ENCODE measurements at regions not wholly inside any gene's neighbourhood (a gene's known extent, or its start where the extent isn't known, plus 50 kb on each side); places are given as distances from the start of the nearest gene placed in this dataset.

DNA sequence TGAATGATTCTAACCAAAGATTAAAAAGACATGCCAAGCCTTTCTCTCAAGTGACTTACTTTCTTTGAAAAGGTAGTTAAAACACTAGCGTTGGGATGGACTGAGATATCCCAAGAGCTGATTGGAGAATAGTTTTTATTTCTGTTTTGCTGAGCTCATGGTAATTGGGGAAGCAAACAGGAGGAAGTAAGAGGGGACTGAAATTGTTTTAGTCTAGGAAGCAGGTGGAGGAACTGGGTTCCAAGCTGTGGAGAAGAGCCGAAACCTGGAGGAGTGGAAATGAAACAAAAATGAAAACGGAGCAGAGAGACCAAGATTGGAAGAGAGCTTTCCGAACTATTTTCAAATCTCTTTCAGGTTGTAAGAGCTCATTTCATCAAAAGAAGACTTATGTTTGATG is 59.9 kb upstream of the TENT5A start:
- H2AFZ ChIP-seq (ENCODE audit: low read length): no peak overlapping the region
- H3K27me3 Mint-ChIP-seq (ENCODE audit: low read depth): no peaks in the 10 kb centered on the region
- H3K27ac Mint-ChIP-seq: peak overlapping the region in 1 of 3 experiments; percentile 62; a peak in 1 of 7 replicates
- no peaks in the 10 kb centered on the region for H3K36me3 Mint-ChIP-seq (ENCODE audit: insufficient read depth in 1 of 3, low read depth in 3 of 3)
- no peaks in the 10 kb centered on the region for H3K9me3 Mint-ChIP-seq
- no peaks in the 10 kb centered on the region for H3K79me1 ChIP-seq (ENCODE audit: insufficient read depth, low read depth, low read length, poor library complexity, severe bottlenecking)
- no peak overlapping the region for H3K18ac ChIP-seq (ENCODE audit: insufficient read length, low read depth, low read length)
- no peaks in the 10 kb centered on the region for H3K27me3 ChIP-seq (ENCODE audit: insufficient read depth, low read length)
- no peak overlapping the region for H2AK5ac ChIP-seq (ENCODE audit: insufficient read length, low read length)
- H2BK20ac ChIP-seq (ENCODE audit: low read depth, low read length, poor library complexity, severe bottlenecking): no peak overlapping the region
- no peak overlapping the region for H3K56ac ChIP-seq (ENCODE audit: insufficient read length, low read depth, low read length)
- no peak overlapping the region for H2BK15ac ChIP-seq (ENCODE audit: low read depth, low read length)
- no peak overlapping the region for H2BK5ac ChIP-seq (ENCODE audit: insufficient read length, low read length)
- no CpG with 5 or more reads among the region's 4 CpGs for WGBS (ENCODE audit: extremely low coverage, insufficient read length, low lambda C conversion rate)
- no peaks in the 10 kb centered on the region for H3K4me1 Mint-ChIP-seq
- no peaks in the 10 kb centered on the region for H3K79me2 ChIP-seq (ENCODE audit: insufficient read depth, low read length)
- no peak overlapping the region for H2BK12ac ChIP-seq (ENCODE audit: insufficient read length, low read depth, low read length)
- H3T11ph ChIP-seq (ENCODE audit: low read length): no peak overlapping the region
- DNase-seq: no peak
- H3K4ac ChIP-seq (ENCODE audit: low read depth, low read length): no peak overlapping the region
- no peak overlapping the region for H3K4me2 ChIP-seq (ENCODE audit: insufficient read depth, insufficient read length, low read length)
- H2BK120ac ChIP-seq (ENCODE audit: low read depth, low read length, poor library complexity, severe bottlenecking): no peak overlapping the region
- H3K9me3 ChIP-seq (ENCODE audit: control insufficient read depth, low read depth, low read length): no peaks in the 10 kb centered on the region
- H3K4me1 ChIP-seq (ENCODE audit: insufficient read depth, low read length): no peaks in the 10 kb centered on the region
- H4K20me1 ChIP-seq (ENCODE audit: control insufficient read depth, insufficient read depth, insufficient read length): no peaks in the 10 kb centered on the region
- no peaks in the 10 kb centered on the region for H3K23me2 ChIP-seq (ENCODE audit: insufficient read length, low read depth, low read length, poor library complexity, severe bottlenecking)
- no peak overlapping the region for H4K5ac ChIP-seq (ENCODE audit: insufficient read length, low read depth, low read length)
- no peak overlapping the region for H3K9ac ChIP-seq (ENCODE audit: extremely low read depth, insufficient read length, low read length)
- H4K8ac ChIP-seq (replicated peaks; ENCODE audit: insufficient read length, low read depth, low read length): no peak overlapping the region
- no peak overlapping the region for H4K91ac ChIP-seq (ENCODE audit: insufficient read length, low read depth, low read length)
- no peak overlapping the region for H3K4me3 Mint-ChIP-seq
- no peak overlapping the region for H3K23ac ChIP-seq (ENCODE audit: insufficient read length, low read depth, low read length)
- no peak overlapping the region for H3K27ac ChIP-seq (ENCODE audit: insufficient read length, low read depth, low read length)
- TF ChIP-seq, protein P1, sequence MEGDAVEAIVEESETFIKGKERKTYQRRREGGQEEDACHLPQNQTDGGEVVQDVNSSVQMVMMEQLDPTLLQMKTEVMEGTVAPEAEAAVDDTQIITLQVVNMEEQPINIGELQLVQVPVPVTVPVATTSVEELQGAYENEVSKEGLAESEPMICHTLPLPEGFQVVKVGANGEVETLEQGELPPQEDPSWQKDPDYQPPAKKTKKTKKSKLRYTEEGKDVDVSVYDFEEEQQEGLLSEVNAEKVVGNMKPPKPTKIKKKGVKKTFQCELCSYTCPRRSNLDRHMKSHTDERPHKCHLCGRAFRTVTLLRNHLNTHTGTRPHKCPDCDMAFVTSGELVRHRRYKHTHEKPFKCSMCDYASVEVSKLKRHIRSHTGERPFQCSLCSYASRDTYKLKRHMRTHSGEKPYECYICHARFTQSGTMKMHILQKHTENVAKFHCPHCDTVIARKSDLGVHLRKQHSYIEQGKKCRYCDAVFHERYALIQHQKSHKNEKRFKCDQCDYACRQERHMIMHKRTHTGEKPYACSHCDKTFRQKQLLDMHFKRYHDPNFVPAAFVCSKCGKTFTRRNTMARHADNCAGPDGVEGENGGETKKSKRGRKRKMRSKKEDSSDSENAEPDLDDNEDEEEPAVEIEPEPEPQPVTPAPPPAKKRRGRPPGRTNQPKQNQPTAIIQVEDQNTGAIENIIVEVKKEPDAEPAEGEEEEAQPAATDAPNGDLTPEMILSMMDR (conservative IDR thresholded peaks at IDR 0.05): no peak
- no peak overlapping the region for H3K14ac ChIP-seq (ENCODE audit: insufficient read depth, low read length)

Data from H9 (cell line).